HG03280 (cell line): ENCODE measurements at regions not wholly inside any gene's neighbourhood (a gene's known extent, or its start where the extent isn't known, plus 50 kb on each side); places are given as distances from the start of the nearest gene placed in this dataset.
"Not testable (repeated sequence)": the region's sequence is repeated elsewhere in the genome, so short reads cannot be mapped to it uniquely, and the experiment has no call there.

Experiments used
- ATAC-seq: cut with Tn5 transposase; IDR thresholded peaks from one replicate; pipeline ENCODE4 v1.9.1; 2021; ENCODE audit warnings: mild to moderate bottlenecking, moderate library complexity; ENCODE audit not compliant: unreplicated experiment

DNA sequence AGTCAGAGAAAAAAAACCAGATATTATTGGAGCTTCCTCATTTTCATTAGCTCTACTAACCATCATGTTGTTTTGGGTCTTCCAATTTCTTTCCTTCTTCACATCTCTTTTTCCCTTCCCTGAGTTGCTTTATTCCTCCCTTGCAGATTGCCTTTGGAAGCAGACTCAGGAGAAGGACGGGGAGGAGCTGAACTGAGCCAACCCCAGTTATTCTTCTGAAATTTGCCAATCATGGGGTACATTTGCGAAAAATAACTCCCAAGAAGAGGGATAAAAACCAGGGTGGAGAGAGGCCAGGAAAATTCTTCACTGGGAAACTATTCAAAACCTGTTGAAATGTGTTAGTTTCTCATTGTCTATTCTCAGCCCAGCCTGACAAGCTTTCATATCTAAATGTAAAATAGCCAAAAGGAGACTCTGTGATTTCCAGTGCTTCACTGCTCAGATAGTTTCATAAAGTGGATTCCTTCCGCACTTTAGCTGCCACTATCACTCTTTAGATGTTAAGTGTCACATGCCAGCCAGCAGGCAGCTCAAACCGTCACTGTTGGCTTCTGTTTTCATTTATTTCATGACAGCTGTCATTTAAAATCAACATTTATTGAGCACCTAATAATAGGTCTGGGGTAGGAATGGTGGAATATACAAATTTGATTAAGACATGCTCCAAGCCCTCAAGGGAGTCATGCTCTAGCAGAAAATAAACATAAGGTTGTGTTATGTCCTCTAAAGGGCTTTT, 204.5 kb downstream of the SREK1 start:
- no peak for ATAC-seq

DNA sequence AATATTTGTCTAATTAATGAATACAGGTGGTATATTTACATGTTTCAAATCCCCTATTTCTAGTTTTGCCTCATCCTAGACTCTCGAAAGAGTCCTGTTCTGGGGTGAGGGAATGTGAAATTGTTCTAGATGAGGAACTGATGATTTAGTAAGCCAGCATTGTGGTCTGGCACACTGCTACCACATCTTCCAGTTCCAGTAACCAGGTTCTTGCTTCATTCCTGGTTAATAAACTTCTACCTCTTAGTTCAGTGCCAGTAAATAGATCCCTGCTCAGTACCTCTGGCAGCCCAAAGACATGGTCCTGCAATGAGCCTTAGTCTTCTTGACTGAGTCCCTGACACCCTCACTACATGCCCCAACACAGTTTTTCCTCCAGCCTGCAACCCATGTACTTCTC, 207.7 kb downstream of the SREK1 start:
- ATAC-seq = no peak

DNA sequence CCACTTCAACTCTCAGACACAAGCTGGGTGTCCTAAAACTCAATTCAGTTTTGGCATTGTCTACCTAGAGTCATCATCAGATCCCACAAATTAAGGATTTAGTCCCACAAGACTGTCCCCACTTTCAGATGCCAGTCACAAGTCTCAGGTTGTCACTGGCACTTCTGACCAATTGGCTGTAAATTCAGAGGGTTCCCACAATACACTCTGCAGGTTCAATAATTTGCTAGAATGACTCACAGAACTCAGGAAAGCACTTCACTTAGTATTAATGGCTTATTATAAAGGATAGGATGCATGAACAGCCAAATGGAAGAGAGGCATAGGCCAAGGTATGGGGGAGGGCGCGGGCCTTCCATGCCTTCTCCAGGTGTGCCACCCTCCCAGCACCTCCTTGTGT, 209.1 kb downstream of the SREK1 start:
- ATAC-seq = no peak

DNA sequence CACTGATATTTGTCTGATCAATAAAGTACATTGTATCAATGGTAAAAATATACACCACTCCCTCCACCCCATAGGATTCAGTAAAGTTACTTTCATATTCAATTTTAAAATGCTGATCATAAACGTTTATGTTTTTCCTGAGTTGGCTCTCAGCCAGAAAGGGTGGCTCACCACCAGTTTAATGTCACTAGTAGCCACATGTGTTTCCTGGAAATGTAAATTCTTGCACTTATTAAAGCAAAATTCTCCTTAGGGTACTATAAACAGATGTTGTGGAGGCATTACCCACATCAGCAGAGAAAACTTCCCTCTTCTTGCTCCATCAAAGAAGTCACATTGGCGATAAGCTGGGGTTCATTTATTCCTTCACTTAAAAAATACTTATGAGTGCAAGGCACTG, 210.3 kb downstream of the SREK1 start:
- ATAC-seq = no peak

DNA sequence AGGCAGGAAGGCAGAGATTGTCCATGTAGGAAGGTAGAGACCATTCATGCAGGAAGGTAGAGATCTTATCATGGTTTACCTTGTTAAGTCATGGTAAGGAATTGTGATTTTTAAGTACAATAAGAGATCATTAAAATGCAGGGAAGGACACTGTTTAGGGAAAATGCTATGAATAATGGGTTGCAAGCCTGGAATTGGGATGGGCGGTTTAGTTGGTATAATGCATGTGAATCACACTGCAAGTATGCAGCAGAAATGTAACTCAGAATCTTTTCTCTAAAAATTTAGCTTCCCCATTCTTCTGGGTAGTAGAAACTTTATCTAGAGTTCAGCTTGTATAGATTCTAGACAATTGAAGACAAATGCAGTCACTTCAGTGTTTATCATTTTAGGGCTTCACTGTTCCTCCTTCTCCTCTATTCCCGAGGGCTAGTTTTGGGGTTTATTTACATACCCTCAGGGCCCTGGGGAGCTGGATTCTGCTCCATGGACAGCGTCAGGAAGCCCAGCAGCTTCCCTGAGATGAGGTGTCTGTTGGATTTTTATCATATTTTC, 212.0 kb downstream of the SREK1 start:
- ATAC-seq = no peak

DNA sequence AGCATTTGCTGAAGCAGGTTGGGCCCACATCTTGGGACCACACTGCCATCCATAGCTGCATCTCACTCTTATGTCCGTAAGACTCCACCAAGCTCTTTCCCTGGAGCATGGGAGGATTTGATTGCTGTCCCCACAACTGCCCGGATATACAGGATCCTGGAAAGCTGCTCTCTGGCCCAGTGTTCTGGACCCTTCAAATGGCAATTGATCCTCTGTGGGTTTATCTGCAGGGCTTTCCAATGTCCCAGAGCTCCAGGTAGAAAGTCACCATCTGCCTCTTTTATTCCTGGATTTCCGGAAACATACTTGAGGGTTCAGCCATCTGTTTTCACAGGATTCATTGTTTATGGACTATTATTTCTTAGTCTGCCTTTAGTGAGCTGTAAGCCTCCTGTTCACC, 214.6 kb downstream of the SREK1 start:
- ATAC-seq = no peak

DNA sequence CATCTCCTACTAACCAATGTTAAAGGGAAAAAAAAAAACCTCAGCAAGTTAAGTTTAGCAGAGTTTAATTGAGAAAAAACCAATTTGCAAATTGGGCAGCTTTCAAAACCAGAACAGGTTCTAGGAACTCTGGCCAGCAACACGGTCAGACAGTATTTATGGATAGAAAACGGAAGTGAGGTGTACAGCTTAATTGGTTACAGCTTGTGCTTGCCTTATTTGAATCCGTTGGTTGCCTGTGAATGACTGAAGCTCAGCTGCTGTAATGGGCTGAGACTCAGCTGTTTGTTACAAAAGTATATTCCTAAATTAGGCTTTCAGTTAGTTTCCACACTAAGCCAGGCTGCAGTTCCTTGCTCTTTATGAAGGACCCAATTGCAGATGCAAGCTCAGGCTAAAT, 217.0 kb downstream of the SREK1 start:
- ATAC-seq = no peak

DNA sequence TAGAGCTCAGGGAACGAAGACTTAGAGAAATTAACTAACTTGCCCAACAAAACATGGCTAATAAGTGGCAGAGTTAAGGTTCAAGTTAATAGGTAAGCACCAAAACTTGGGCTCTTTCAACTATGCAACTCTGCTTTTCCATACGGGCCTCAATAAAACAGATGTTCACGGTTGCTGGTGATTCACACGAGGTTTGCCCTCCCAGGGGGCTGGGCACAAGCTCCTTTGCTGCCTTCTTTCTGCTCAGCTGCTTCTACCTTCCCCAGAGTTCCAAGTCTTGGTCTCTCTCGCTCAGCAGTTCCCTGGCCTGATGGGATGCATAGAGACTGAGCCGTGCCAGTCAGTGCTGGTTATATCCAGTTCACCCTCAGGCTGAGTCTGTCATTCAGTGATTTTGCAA, 217.9 kb downstream of the SREK1 start:
- ATAC-seq = no peak

DNA sequence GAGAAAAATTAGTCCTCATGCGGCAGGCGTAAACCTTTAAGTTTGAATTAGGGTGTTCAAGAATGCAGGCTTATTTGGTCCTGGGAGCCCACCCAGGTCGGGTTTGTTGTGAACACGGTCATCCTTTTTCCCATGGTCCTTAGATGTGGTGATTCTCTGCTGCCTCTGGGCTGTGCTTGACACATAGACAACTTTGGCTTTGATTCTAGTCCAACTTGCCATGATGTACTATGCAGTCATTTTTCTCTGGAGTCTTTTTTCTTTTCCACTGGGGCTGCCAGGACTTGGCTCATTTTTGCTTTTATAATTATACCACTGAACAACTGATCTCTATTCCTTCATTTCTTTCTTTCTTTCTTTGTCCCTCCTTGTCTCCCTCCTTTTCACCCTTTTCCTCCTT, 218.6 kb downstream of the SREK1 start:
- no peak for ATAC-seq

DNA sequence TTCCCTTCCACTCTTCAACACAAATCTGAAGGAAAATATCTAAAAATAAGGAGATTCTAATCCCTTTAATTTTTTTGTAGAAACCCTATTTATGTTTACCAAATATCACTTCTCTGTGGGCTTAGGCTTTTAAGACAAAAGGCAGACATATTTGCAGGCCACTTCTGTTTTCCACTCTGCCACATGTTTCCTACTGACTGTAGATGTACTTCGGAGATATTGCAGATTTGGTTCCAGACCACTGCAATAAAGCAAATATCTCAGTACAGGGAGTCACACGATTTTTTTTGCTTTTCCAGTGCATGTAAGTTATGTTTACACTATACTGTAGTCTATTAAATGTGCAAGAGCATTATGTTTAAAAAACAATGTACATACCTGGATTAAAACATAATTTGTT, 219.0 kb downstream of the SREK1 start:
- no peak for ATAC-seq

DNA sequence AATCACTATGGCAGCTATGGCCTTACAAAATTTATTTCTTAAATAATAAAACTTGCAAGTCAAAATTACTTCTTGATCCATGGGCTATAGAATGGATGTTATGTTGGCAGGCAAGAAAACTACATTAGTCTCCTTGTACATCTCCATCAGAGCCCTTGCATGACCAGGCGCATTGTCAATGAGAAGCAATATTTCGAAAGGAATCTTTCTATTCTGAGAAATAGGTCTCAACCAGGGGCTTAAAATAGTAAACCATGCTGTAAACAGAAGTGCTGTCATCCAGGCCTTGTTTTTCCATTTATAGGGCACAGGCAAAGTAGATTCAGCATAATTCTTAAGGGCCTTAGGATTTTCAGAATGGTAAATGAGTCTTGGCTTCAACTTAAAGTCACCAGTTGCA, 220.1 kb downstream of the SREK1 start:
- ATAC-seq = no peak

DNA sequence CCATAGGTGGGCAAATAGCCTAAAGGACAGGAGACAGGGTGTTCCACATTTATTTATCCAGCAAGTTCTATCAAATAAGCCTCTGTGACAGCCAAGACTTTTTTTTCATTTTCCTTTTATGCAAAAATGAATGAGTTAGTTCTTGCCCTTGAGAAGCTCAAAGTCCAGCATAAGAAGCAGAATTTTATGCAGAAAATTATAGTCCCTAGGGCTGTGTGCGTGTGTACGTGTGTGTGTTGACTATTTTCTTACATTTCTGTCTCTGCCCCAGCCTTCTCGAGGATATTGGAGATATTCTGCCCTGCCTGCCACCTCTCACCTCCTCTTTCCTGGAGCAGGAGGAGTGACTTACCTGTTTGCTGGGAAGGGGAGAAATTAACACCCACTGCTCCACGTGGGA, 221.9 kb downstream of the SREK1 start:
- ATAC-seq = no peak

DNA sequence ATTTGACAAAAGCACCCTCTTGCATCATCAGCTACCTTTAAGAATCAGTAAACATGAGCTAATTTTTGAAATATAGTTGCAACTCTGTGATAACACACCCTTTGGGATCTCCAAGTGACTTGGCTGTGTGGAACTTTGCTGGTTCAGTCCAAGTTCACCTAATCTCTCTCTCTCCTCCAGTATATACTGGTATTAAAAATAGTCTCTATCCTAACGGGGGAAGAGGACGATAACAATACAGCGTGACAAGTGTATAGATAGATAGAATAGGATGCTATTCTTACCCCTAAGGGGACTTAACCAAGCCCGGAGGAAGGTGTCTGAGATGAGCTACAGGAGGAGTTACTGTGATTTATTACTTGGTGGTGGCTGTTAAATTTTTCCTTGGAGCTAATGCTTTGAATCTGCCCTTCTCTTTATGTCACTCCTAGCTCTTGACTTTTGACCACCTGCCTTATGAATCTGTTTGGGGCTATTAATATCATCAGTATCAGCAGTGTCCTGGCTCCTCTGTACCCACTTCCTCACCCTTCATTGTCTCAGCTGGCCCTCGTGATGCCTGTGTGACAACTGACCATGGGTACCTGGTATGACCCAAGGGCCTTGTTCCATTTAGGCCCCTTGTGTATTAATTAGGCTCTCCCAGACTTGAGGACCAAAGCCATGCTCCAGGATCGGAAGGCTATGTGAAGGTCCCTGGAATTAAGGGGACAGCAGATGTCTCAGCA, 223.9 kb downstream of the SREK1 start:
- ATAC-seq = no peak

DNA sequence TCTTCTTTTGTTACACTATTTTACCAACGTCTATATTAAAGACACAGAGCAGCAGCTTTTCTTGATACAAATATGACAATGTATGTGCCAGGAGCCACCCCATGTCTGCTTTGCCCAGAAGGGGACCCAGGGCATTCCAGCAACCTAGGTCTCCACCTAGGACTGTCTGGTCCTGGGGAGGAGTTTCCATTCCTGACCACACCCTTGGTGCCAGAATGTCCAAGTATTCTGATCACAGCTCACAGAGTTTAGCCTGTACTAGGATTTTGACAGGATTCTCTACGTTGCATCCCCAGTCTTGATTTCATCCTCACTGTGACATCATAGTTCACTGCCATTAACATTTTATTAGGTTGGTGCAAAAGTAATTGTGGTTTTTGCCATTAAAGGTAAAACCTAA, 224.7 kb downstream of the SREK1 start:
- no peak for ATAC-seq

DNA sequence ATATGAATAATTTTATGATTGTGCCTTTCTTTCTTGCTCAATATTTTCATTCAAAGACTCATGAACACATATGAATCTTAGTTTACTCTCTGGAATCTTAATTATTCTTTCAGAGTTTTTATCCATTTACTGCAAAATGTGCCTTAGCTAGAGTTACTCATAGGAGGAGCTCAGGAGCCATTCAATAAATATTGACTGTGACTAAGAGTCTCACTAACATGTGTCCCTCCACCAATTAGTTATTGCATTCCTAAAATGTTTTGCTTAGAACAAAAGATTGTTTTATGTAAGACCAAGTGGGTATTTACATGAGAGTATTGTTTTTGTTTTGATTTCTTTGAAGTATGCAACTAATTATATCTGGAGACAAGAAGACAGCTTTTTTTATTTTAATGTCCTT, 218.4 kb upstream of the MAST4 start:
- no peak for ATAC-seq

DNA sequence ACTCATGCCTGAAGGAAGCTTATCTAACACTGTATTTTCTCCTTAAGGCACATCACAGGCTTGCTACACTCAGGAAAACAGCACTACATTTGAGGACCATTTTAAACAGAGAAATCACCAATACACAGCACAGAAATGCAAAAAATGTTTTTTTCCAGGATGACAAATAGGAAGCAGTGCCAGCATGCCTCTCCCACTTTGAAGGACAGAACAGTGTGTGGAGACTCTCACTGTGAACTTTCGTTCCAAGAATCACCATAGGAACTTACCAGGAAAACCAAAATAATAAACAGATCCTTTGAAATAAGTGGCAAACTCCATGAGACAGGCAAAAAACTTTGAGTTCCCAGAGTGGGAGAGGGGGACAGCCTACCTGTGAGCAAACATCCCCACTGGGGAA, 217.8 kb upstream of the MAST4 start:
- ATAC-seq = no peak

DNA sequence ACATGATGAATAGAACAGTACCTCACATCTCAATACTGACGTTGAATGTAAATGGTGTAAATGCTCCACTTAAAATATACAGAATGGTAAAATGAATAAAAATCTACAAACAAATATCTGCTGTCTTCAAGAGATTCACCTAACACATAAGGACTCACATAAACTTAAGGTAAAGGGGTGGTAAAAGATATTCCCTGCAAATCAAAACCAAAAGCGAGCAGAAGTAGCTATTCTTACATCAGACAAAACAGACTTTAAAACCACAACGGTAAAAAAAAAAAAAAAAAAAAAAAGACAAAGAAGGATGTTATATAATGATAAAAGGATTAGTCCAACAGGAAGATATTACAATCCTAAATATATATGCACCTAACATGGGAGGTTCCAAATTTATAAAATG, 214.0 kb upstream of the MAST4 start:
- ATAC-seq = no peak

DNA sequence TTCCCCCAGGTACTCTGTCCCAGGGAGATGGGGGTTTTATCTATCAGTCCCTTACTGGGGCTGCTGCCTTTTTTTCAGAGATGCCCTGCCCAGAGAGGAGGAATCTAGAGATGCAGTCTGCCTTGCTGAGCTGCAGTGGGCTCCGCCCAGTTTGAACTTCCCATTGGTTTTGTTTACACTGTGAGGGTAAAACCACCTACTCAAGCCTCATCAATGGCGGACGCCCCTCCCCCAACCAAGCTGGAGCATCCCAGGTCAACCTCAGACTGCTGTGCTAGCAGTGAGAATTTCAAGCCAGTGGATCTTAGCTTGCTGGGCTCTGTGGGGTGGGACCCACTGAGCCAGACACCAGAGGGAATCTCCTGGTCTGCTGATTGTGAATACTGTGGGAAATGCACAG, 191.0 kb upstream of the MAST4 start:
- not testable (repeated sequence) for ATAC-seq

DNA sequence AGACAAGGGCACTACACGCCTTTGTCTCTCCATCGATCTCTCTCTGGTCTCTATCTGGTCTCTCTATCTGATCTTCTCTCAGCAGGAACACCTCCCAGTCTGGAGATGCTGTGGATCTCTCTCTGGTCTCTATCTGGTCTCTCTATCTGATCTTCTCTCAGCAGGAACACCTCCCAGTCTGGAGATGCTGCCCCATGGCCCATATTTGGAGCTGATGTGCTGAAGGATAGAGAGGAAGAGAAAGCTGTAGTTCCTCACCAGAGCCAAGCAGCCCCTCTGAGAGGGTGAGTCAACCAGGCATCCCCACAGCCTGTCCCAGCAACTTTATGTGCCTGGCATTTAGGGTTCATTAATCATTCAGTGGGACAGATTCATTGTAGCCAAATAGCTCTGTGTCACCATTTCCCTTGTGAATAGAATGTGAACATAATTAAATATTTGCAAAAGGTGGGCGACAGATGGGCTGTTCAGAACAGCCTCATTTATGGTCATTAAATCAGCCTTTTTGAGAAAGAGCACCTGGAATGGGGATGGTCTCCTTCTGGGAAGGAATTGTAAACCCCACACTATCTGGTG, 189.3 kb upstream of the MAST4 start:
- ATAC-seq = no peak

DNA sequence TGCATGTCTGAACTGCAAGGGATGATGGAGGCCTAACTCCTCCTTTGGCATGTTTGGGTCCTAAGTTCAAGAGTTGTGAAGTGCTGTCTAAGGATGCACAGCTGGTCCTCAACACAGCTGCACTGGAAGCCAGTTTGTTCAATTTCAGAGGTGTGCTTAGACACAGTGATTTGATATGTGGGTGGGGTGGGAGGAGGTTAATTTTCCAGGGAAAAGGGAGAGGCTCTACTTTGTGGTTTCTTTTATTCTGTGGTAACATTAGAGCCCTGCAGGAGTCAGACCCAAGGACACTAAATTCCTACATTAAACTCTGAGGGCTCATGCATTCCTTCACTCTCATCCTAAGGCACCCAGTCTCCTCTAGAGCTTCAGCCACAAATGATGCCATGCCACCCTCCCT, 188.4 kb upstream of the MAST4 start:
- no peak for ATAC-seq

DNA sequence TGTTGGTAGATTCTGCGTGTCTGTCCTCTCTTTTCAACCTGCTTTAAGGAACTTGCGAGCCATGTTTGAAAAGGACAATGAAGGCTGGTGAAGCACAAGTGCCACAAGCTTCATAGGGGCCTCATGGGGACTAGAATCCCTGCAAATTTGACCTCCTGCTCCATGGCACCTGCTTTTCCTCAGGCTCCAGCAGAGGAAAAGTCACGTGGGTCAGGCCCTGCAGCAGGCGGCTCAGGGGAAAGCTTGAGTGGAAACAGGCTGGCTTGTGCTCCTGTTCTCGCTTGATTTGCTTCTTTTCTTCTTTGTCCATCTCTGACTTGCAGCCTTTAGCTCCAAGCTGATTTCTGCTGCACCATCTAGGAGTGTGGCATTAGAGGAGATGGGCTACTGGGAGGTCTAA, 187.6 kb upstream of the MAST4 start:
- ATAC-seq = no peak

DNA sequence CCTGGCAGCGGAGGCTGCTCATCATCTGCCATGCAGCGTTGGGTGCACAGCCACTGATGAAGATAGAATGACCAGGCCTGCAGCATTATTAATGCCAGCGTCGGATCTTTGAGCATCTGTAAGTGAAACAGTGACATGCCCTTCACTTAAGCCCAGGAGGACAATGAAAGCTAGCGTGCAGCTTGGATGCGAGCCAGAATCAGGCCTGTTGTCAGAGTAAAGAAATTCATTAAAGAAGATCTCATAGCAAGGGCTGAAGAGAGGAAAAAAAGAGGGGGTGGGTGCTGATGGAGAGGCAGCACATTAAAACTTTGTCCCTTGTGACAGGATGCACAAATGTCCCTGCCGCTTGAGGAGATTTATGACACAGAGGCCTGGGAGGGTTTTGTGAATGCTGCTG, 186.1 kb upstream of the MAST4 start:
- ATAC-seq = no peak
